Eye (tissue), 1 donor: ENCODE measurements at regions not wholly inside any gene's neighbourhood (a gene's known extent, or its start where the extent isn't known, plus 50 kb on each side); places are given as distances from the start of the nearest gene placed in this dataset.

Experiments used
- DNase-seq: peaks from one replicate; pipeline ENCODE4 v3.0.0-alpha.2; 2015

GRCh38 chr2:226652369-226652768, 147.3 kb downstream of the IRS1 start:
- peak; percentile 40 for DNase-seq

- DNase-seq, result peak; percentile 69
Observed at GRCh38 chr2:226649871-226650660, 149.6 kb downstream of the IRS1 start.

- no peak for DNase-seq
Observed at GRCh38 chr2:226649201-226649600, 150.4 kb downstream of the IRS1 start.

- DNase-seq, result no peak
Observed at GRCh38 chr2:226647621-226648518, 151.8 kb downstream of the IRS1 start.

- DNase-seq, result no peak
Observed at GRCh38 chr2:226644399-226644865, 155.2 kb downstream of the IRS1 start.

GRCh38 chr2:226643946-226644282, 155.7 kb downstream of the IRS1 start:
- no peak for DNase-seq

GRCh38 chr2:226643030-226643945, 156.3 kb downstream of the IRS1 start:
- DNase-seq, result peak; percentile 33

GRCh38 chr2:226641008-226641407, 158.6 kb downstream of the IRS1 start:
- DNase-seq, result no peak

- no peak for DNase-seq
Observed at GRCh38 chr2:226640501-226640900, 159.1 kb downstream of the IRS1 start.

- no peak for DNase-seq
Observed at GRCh38 chr2:226639550-226639949, 160.1 kb downstream of the IRS1 start.

- DNase-seq, result no peak
Observed at GRCh38 chr2:226638576-226638975, 161.0 kb downstream of the IRS1 start.

GRCh38 chr2:226637383-226637782, 162.2 kb downstream of the IRS1 start:
- DNase-seq, result no peak

- DNase-seq, result no peak
Observed at GRCh38 chr2:226636586-226636985, 163.0 kb downstream of the IRS1 start.

- DNase-seq, result no peak
Observed at GRCh38 chr2:226634943-226635604, 164.5 kb downstream of the IRS1 start.

GRCh38 chr2:226631671-226632070, 167.9 kb downstream of the IRS1 start:
- no peak for DNase-seq

GRCh38 chr2:226631187-226631586, 168.4 kb downstream of the IRS1 start:
- DNase-seq, result no peak

GRCh38 chr2:226625946-226626345, 173.7 kb downstream of the IRS1 start:
- no peak for DNase-seq

- peak; percentile 35 for DNase-seq
Observed at GRCh38 chr2:226623587-226624368, 175.8 kb downstream of the IRS1 start.

- DNase-seq, result no peak
Observed at GRCh38 chr2:226622484-226622883, 177.1 kb downstream of the IRS1 start.

GRCh38 chr2:226620176-226620575, 179.4 kb downstream of the IRS1 start:
- no peak for DNase-seq

- DNase-seq, result no peak
Observed at GRCh38 chr2:226619707-226620106, 179.9 kb downstream of the IRS1 start.
